ENCODE measurements at regions not wholly inside any gene's neighbourhood (a gene's known extent, or its start where the extent isn't known, plus 50 kb on each side); places are given as distances from the start of the nearest gene placed in this dataset.

DNA sequence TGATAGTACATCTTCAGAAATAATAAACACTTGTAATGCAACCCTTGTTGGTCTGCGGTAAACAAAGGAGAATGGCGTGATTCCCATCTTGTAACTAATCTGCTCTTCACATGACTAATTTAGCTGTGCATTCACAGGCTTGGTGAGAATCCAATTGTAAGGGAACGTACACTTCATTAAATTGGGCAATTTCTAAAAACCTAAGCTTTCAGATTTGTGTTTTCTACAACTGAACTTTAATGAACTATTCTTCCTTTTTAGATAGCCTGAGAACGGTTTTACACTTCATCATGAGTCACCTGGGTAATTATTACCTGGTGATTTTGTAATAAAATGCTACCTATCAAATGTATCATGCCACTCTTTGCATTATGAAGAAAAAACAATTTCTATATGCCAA lies 306.9 kb downstream of the KLF5 start:
- TF ChIP-seq, protein P1, sequence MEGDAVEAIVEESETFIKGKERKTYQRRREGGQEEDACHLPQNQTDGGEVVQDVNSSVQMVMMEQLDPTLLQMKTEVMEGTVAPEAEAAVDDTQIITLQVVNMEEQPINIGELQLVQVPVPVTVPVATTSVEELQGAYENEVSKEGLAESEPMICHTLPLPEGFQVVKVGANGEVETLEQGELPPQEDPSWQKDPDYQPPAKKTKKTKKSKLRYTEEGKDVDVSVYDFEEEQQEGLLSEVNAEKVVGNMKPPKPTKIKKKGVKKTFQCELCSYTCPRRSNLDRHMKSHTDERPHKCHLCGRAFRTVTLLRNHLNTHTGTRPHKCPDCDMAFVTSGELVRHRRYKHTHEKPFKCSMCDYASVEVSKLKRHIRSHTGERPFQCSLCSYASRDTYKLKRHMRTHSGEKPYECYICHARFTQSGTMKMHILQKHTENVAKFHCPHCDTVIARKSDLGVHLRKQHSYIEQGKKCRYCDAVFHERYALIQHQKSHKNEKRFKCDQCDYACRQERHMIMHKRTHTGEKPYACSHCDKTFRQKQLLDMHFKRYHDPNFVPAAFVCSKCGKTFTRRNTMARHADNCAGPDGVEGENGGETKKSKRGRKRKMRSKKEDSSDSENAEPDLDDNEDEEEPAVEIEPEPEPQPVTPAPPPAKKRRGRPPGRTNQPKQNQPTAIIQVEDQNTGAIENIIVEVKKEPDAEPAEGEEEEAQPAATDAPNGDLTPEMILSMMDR (IDR thresholded peaks at IDR 0.05) = no peak
- TF ChIP-seq EP300 (IDR thresholded peaks at IDR 0.05) = no peak
- TF ChIP-seq POLR2A (IDR thresholded peaks at IDR 0.05) = no peak

Measured in ovary (tissue), 3 donors.